Ishikawa (cell line): ENCODE measurements at regions not wholly inside any gene's neighbourhood (a gene's known extent, or its start where the extent isn't known, plus 50 kb on each side); places are given as distances from the start of the nearest gene placed in this dataset.

Source experiments
- CEBPB ChIP-seq: IDR thresholded peaks from 2 replicates; pipeline ENCODE4 v1.6.1; 2012
- CREB1 ChIP-seq: IDR thresholded peaks from 2 replicates; pipeline ENCODE4 v1.6.1; 2012; ENCODE audit warnings: low read depth
- EGR1 ChIP-seq: IDR thresholded peaks from 2 replicates; pipeline ENCODE4 v1.6.1; 2012
- EP300 ChIP-seq: IDR thresholded peaks from 2 replicates; pipeline ENCODE4 v1.6.1; 2012; ENCODE audit warnings: borderline replicate concordance
- FOXM1 ChIP-seq: IDR thresholded peaks from 2 replicates; pipeline ENCODE4 v1.6.1; 2012; ENCODE audit warnings: low read depth, borderline replicate concordance
- NFIC ChIP-seq: IDR thresholded peaks from 2 replicates; pipeline ENCODE4 v1.6.1; 2012
- RAD21 ChIP-seq: IDR thresholded peaks from 2 replicates; pipeline ENCODE4 v1.6.1; 2012; ENCODE audit warnings: low read depth
- TAF1 ChIP-seq: IDR thresholded peaks from 2 replicates; pipeline ENCODE4 v1.6.1; 2012; ENCODE audit warnings: low read depth, mild to moderate bottlenecking
- TCF12 ChIP-seq: IDR thresholded peaks from 2 replicates; pipeline ENCODE4 v1.6.1; 2012; ENCODE audit warnings: low read depth
- TEAD4 ChIP-seq: IDR thresholded peaks from 2 replicates; pipeline ENCODE4 v1.6.1; 2012
- YY1 ChIP-seq: IDR thresholded peaks from 2 replicates; pipeline ENCODE4 v1.6.1; 2012; ENCODE audit warnings: low read depth
- ZBTB7A ChIP-seq: IDR thresholded peaks from 2 replicates; pipeline ENCODE4 v1.6.1; 2012; ENCODE audit warnings: low read depth
- TF ChIP-seq, protein P1 (sequence below): IDR thresholded peaks from 2 replicates; pipeline ENCODE4 v1.6.1; 2012; ENCODE audit warnings: low read depth, mild to moderate bottlenecking
- TF ChIP-seq, protein P2 (sequence below): IDR thresholded peaks from 2 replicates; pipeline ENCODE4 v1.6.1; 2012
- TF ChIP-seq, protein P3 (sequence below): IDR thresholded peaks from 2 replicates; pipeline ENCODE4 v1.6.1; 2012

DNA sequence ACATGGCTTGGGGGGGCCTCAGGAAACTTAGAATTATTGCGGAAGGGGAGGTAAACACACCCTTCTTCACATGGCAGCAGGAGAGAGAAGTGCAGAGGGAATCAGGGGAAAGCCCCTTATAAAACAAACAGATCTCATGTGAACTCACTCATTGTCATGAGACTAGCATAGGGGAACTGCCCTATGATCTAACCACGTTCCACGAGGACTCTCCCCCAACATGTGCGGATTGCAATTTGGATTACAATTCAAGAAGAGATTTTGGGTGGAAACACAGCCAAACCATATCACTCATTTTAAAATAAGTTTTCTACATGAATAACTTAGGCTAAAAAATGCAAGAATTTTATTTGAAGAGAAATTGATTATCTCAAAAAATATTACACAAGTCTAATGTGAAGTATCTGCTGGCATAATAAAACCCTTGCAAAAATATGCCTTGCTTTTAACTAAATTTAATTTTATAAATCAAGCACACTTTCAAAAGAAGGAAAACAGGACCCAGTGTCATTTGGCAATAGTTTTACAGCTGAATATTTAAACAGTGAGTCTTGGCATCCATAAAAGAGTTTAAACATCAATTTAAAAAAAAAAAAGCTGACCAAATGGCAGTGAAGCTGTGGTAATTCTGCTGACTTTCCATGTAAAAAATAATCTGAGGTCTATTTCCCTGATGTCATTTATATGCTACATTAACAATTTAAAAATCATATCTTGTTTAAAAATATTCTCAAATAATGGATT is 1057.2 kb downstream of the NAALADL2 start:
- TF ChIP-seq CEBPB (no peak), TEAD4 (no peak), EGR1 (no peak), NFIC (no peak), TCF12 (no peak), FOXM1 (no peak), RAD21 (no peak), ZBTB7A (no peak), TAF1 (no peak), YY1 (no peak), EP300 (no peak), CREB1 (no peak)
- TF ChIP-seq, protein P1, sequence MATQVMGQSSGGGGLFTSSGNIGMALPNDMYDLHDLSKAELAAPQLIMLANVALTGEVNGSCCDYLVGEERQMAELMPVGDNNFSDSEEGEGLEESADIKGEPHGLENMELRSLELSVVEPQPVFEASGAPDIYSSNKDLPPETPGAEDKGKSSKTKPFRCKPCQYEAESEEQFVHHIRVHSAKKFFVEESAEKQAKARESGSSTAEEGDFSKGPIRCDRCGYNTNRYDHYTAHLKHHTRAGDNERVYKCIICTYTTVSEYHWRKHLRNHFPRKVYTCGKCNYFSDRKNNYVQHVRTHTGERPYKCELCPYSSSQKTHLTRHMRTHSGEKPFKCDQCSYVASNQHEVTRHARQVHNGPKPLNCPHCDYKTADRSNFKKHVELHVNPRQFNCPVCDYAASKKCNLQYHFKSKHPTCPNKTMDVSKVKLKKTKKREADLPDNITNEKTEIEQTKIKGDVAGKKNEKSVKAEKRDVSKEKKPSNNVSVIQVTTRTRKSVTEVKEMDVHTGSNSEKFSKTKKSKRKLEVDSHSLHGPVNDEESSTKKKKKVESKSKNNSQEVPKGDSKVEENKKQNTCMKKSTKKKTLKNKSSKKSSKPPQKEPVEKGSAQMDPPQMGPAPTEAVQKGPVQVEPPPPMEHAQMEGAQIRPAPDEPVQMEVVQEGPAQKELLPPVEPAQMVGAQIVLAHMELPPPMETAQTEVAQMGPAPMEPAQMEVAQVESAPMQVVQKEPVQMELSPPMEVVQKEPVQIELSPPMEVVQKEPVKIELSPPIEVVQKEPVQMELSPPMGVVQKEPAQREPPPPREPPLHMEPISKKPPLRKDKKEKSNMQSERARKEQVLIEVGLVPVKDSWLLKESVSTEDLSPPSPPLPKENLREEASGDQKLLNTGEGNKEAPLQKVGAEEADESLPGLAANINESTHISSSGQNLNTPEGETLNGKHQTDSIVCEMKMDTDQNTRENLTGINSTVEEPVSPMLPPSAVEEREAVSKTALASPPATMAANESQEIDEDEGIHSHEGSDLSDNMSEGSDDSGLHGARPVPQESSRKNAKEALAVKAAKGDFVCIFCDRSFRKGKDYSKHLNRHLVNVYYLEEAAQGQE = no peak
- TF ChIP-seq, protein P2, sequence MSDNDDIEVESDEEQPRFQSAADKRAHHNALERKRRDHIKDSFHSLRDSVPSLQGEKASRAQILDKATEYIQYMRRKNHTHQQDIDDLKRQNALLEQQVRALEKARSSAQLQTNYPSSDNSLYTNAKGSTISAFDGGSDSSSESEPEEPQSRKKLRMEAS = no peak
- TF ChIP-seq, protein P3, sequence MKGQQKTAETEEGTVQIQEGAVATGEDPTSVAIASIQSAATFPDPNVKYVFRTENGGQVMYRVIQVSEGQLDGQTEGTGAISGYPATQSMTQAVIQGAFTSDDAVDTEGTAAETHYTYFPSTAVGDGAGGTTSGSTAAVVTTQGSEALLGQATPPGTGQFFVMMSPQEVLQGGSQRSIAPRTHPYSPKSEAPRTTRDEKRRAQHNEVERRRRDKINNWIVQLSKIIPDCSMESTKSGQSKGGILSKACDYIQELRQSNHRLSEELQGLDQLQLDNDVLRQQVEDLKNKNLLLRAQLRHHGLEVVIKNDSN = no peak

DNA sequence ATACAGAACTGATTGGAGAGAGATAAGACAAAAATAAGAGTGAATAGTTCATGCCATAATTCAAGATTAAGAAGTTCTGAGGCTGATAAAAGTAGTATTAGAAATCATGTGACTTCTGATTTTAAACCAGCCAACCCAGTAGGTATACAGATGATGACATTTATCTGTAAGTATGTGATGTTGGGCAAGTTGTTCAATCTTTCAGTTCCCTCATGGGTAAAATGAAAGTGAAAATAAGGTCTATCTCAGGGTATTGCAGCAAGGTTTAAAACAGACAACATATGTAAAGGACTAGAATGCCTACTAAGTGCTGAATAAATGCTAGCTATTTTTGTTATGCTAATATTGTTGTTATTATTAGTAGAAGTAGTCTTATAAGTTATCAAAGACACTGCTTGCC is 1055.7 kb downstream of the NAALADL2 start:
- TF ChIP-seq CREB1 (no peak), FOXM1 (no peak), TEAD4 (no peak), EGR1 (no peak)

DNA sequence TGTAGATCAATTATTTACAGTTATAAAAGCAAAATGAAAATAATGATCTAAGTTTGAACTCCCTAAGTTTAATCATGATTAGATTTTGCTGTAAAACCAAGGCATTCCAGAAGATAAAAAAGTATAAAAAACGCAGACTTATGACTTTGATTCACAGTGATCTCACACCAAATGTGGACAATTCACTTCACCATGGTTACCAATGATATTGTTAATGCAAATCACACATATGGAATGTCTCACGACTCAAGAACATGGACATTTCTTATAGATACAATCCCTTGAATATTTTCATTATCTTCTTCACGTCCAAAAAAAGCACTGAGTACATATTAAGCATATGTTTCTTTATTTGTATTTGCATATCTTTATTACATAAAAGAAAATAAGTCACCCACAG is 1054.2 kb downstream of the NAALADL2 start:
- TF ChIP-seq NFIC (no peak), TEAD4 (no peak), EGR1 (no peak), TAF1 (no peak), CEBPB (no peak), YY1 (no peak), FOXM1 (no peak), EP300 (no peak), ZBTB7A (no peak), CREB1 (no peak)
- TF ChIP-seq, protein P3 = no peak

DNA sequence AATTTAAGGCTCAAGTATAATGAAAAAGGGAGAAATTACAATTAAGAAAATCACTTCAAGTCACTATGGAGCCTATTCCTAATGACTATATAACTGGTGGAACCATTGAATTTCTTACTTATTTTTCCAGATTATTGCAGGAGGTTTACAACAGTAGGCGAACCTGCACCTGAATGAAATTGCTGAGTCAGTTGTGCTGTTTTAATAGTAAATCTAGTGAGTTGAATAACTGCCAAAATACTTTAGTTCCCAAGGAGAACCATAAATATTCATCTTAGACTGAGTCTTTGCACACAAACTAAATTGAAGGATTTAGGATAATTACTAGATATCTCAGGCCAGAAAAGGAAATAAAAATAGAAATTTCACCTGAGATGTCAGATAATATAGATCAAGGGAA is 1052.8 kb downstream of the NAALADL2 start:
- no peak for TF ChIP-seq YY1
- TF ChIP-seq CEBPB = no peak
- TF ChIP-seq TCF12 = no peak
- TF ChIP-seq CREB1 = no peak
- TF ChIP-seq RAD21 = no peak
- TF ChIP-seq, protein P1 = no peak
- TF ChIP-seq EGR1 = no peak
- TF ChIP-seq, protein P3 = no peak
- no peak; the same call in 1 of the 2 replicates for TF ChIP-seq NFIC
- TF ChIP-seq, protein P2 = no peak
- no peak for TF ChIP-seq TAF1
- TF ChIP-seq ZBTB7A = no peak
- TF ChIP-seq TEAD4 = no peak
- TF ChIP-seq EP300 = no peak

DNA sequence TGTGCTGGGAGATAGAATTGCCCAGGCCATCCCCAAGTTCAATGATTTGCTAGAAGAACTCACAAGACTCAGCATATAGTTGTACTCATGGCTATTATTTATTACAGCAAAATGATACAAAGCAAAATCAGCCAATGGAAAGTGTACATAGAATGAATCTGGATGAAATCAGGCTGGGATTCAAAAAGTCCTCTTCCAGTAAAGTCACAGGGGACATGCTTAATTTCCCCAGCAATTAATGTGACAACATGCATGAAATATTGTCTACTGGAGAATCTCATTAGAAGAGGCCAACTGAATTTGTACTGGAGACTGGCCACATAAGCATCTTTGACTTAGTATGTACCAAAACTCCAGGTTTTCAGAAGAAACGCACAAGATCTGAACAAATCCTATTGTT is 1043.1 kb downstream of the NAALADL2 start:
- TF ChIP-seq NFIC = no peak
- no peak for TF ChIP-seq YY1
- TF ChIP-seq TAF1 = no peak
- no peak for TF ChIP-seq CEBPB
- TF ChIP-seq, protein P3 = no peak
- TF ChIP-seq, protein P2 = no peak
- TF ChIP-seq EGR1 = no peak
- TF ChIP-seq TEAD4 = no peak
- TF ChIP-seq FOXM1 = no peak
- TF ChIP-seq EP300 = no peak
- TF ChIP-seq TCF12 = no peak
- TF ChIP-seq ZBTB7A = no peak
- TF ChIP-seq, protein P1 = no peak
- no peak for TF ChIP-seq RAD21
- no peak for TF ChIP-seq CREB1
